Pancreas (tissue), 10 donors: ENCODE measurements at regions not wholly inside any gene's neighbourhood (a gene's known extent, or its start where the extent isn't known, plus 50 kb on each side); places are given as distances from the start of the nearest gene placed in this dataset.

Experiments used
- ATAC-seq, 4 donors: fragments of 200-7000 bp; cut with Tn5 transposase; one replicate each; pipeline versions ENCODE4 v1.8.0 to v1.9.1; 2020; ENCODE audit warnings: mild to moderate bottlenecking in 4 of 4, moderate library complexity in 4 of 4
- DNase-seq, 6 donors: peaks; one replicate each; pipeline ENCODE4 v3.0.0-alpha.2; 2020
- FAIRE-seq: peaks from 2 replicates; lab custom pipeline; 2012; peaks lifted over from hg19 to GRCh38; lab: Jason Lieb, UNC
- H3K27ac ChIP-seq, 4 donors: fragments of 200-600 bp; sonication (generic); 1 replicate in 3 of 4; 2 replicates in 1 of 4; pipeline versions ENCODE4 v1.5.0 to v1.8.0; 2020
- H3K27me3 ChIP-seq, 4 donors: fragments of 200-600 bp; one replicate each; pipeline ENCODE4 v1.8.0; 2021
- H3K36me3 ChIP-seq, 3 donors: fragments of 200-600 bp; sonication (generic) in 1 of 3; one replicate each; pipeline versions ENCODE4 v1.5.0 to v1.8.0; 2020 to 2021
- H3K4me1 ChIP-seq, 3 donors: fragments of 200-600 bp; one replicate each; pipeline ENCODE4 v1.8.0; 2021
- H3K4me3 ChIP-seq, 4 donors: fragments of 200-600 bp; sonication (generic) in 2 of 4; one replicate each; pipeline versions ENCODE4 v1.5.0 to v1.8.0; 2020 to 2021
- H3K9me3 ChIP-seq, 4 donors: fragments of 200-600 bp; one replicate each; pipeline ENCODE4 v1.8.0; 2021
- CTCF ChIP-seq, 4 donors: fragments of 200-600 bp; sonication (generic) in 3 of 4; IDR thresholded peaks; one replicate each; pipeline versions ENCODE4 v1.5.0 to v1.8.0; 2021; ENCODE audit warnings: antibody characterized with exemption in 4 of 4
- WGBS, 2 donors: extraction: QIAGEN DNeasy Blood & Tissue Kit; methylation state at CpG; one replicate each; pipeline ENCODE4 v1.1.7; 2013; 5-methylcytosine and 5-hydroxymethylcytosine counted together
- intact Hi-C, 3 donors: fragments of 100-400 bp; cut with DNase I; formaldehyde crosslinking; loops; one replicate each; pipeline versions ENCODE4 v1.11.1 to v1.14.2; 2022
- donor health status: healthy with polysubstance abuse.
- donor health status: DM: no; HTN: no; CAD: no; lungs with moderate emphysema.
- donor health status: DM: no; HTN: no; CAD: no.
- donor health status: control.
- donor health status: control.
- donor health status: Bipolar disorder and iron deficiency.
- donor health status: DM: yes; HTN: yes; CAD: no.
- donor health status: DM: no; HTN: no; CAD: no.
- donor health status: DM: no; HTN: no; CAD: no.
- donor health status: DM: yes; HTN: yes; CAD: no.

GRCh38 chr12:111066744-111067437 lies 146.5 kb upstream of the MYL2 start:
- Histone ChIP-seq H3K27ac (no peak overlapping the region), H3K4me3 (no peak overlapping the region), H3K36me3 (no peaks in the 10 kb centered on the region), H3K9me3 (no peaks in the 10 kb centered on the region), H3K27me3 (no peaks in the 10 kb centered on the region), H3K4me1 (peaks cover 0 to 2% (median 0%) of the 10 kb centered on the region in 3 donors)
- intact Hi-C loops, result no loop called here
- 77 to 82% methylated on average over 5 of the region's 5 CpGs for WGBS, 2 donors
- ATAC-seq (no peak), FAIRE-seq (no peak), DNase-seq (no peak)
- no peak for TF ChIP-seq CTCF (IDR thresholded peaks at IDR 0.05)

GRCh38 chr12:111064982-111065381 lies 144.6 kb upstream of the MYL2 start:
- ATAC-seq (no peak), DNase-seq (no peak), FAIRE-seq (no peak)
- WGBS, 2 donors, result 93 to 96% methylated on average over 2 of the region's 2 CpGs
- H3K27me3 ChIP-seq, result no peaks in the 10 kb centered on the region
- no peak overlapping the region for H3K4me3 ChIP-seq
- TF ChIP-seq CTCF (IDR thresholded peaks at IDR 0.05), result no peak
- intact Hi-C loops, result no loop called here
- no peaks in the 10 kb centered on the region for H3K36me3 ChIP-seq
- H3K4me1 ChIP-seq, result no peaks in the 10 kb centered on the region
- H3K9me3 ChIP-seq, result no peaks in the 10 kb centered on the region
- H3K27ac ChIP-seq, result no peak overlapping the region

- no peaks in the 10 kb centered on the region for H3K9me3 ChIP-seq
- H3K4me3 ChIP-seq, result no peak overlapping the region
- DNase-seq (no peak), FAIRE-seq (no peak), ATAC-seq (no peak)
- H3K36me3 ChIP-seq, result no peaks in the 10 kb centered on the region
- H3K27me3 ChIP-seq, result no peaks in the 10 kb centered on the region
- no peak overlapping the region for H3K27ac ChIP-seq
- no peak for TF ChIP-seq CTCF (IDR thresholded peaks at IDR 0.05)
- intact Hi-C loops, result no loop called here
- WGBS, 2 donors, result 96 to 100% methylated on average over 3 of the region's 3 CpGs
- no peaks in the 10 kb centered on the region for H3K4me1 ChIP-seq
These were observed 143.8 kb upstream of the MYL2 start for GRCh38 chr12:111064154-111064553.

- 85% methylated on average over 22 of the region's 22 CpGs for WGBS, 2 donors
- no peak for ATAC-seq
- FAIRE-seq, result no peak
These were observed 143.1 kb upstream of the MYL2 start for GRCh38 chr12:111063295-111064026.

More at GRCh38 chr12:111063295-111064026, 143.1 kb upstream of the MYL2 start:
- no peak overlapping the region for H3K4me3 ChIP-seq
- H3K27me3 ChIP-seq, result no peaks in the 10 kb centered on the region
- H3K36me3 ChIP-seq, result no peaks in the 10 kb centered on the region
- no peak overlapping the region for H3K27ac ChIP-seq
- H3K9me3 ChIP-seq, result no peaks in the 10 kb centered on the region
- no peak for TF ChIP-seq CTCF (IDR thresholded peaks at IDR 0.05)
- H3K4me1 ChIP-seq, result no peaks in the 10 kb centered on the region
- intact Hi-C loops, result no loop called here
- no peak for DNase-seq
